ENCODE measurements at regions not wholly inside any gene's neighbourhood (a gene's known extent, or its start where the extent isn't known, plus 50 kb on each side); places are given as distances from the start of the nearest gene placed in this dataset.

DNA sequence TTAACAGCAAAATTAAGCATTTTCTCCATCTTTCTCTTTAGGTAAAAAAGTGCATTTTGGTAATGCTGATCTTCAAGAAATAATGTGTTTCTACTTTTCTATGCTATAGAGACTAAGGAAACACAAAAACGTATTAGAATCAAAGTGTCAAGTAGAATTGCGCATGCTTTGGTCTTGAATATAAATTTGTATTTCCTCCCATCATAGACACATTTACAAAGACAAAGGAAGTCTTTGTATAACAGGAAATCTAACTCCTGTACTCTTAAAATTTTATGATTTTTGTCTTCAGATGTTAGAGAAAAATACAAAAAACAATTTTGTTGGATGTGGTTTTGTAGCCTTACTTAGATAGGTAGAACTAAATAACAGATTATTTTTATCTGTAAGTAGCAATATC, 1299.4 kb downstream of the NCAM2 start:
- no peaks in the 10 kb centered on the region for H3K27me3 ChIP-seq
- no peak overlapping the region for H3K4me3 ChIP-seq
- TF ChIP-seq, protein P1, sequence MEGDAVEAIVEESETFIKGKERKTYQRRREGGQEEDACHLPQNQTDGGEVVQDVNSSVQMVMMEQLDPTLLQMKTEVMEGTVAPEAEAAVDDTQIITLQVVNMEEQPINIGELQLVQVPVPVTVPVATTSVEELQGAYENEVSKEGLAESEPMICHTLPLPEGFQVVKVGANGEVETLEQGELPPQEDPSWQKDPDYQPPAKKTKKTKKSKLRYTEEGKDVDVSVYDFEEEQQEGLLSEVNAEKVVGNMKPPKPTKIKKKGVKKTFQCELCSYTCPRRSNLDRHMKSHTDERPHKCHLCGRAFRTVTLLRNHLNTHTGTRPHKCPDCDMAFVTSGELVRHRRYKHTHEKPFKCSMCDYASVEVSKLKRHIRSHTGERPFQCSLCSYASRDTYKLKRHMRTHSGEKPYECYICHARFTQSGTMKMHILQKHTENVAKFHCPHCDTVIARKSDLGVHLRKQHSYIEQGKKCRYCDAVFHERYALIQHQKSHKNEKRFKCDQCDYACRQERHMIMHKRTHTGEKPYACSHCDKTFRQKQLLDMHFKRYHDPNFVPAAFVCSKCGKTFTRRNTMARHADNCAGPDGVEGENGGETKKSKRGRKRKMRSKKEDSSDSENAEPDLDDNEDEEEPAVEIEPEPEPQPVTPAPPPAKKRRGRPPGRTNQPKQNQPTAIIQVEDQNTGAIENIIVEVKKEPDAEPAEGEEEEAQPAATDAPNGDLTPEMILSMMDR (IDR thresholded peaks at IDR 0.05) = no peak
- TF ChIP-seq POLR2A (IDR thresholded peaks at IDR 0.05) (no peak), EP300 (IDR thresholded peaks at IDR 0.05) (no peak), POLR2AphosphoS5 (IDR thresholded peaks at IDR 0.05) (no peak)
- H3K9me3 ChIP-seq = no peaks in the 10 kb centered on the region
- H3K4me1 ChIP-seq = no peaks in the 10 kb centered on the region
- no peak overlapping the region for H3K27ac ChIP-seq
- 54 to 68% methylated on average over 2 of the region's 2 CpGs for WGBS, 2 donors
- no peak for DNase-seq
- no peak for ATAC-seq (ENCODE audit: low FRiP score in 2 of 2)
- H3K36me3 ChIP-seq = no peaks in the 10 kb centered on the region

DNA sequence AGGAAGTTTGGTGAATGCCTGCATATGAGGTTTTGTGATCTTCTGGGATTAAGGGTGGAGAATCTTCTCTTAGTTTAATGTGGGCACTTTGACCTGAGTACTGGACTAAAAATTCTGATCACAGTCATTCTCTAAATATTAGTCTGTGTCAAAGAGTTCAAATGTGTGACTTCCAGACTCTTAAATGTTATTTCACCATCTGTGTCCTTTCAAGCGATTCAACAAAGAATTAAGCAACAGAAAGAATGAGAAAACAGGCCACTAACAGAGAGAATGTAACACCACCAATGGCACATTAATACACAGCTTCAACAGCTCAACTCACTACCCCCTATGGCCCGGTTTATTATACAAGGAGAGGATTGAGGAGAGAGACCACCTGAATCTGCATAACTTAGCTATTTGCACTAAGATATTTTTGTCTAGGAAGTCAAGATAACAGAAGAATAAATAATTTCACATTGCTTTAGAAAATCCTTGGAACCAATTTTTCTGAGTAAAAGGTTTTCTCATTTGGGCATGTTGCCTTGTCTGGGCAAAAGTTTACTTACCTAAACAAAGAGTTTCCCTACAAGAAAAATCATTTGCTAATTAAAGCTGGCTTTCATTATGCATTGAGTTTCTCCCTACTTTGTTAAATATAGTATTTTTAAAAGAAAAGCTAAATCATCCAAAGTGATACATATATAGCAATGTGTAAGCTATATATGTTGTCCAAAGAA, 1313.7 kb downstream of the NCAM2 start:
- 74 to 75% methylated on average over 2 of the region's 2 CpGs for WGBS, 2 donors

DNA sequence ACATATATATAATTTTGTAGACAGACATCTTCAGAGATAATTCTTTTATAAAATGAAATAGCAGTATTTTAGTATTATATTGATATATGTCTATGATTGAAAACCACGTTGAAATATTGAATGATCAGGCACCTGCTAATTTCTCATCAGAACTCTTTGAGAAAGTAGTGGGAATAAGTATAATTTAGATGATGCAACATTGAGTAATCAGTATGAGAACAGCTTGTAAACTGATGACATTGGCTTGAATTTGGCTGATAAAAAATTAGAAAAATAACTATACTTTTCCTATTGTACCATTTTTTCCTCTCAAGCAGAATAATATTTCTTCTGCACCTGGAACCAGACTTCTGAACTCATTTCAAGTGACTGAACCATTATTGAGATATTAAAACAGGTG, 1316.8 kb downstream of the NCAM2 start:
- H3K4me3 ChIP-seq = no peak overlapping the region
- TF ChIP-seq POLR2AphosphoS5 (IDR thresholded peaks at IDR 0.05) (no peak), EP300 (IDR thresholded peaks at IDR 0.05) (no peak), POLR2A (IDR thresholded peaks at IDR 0.05) (no peak)
- TF ChIP-seq, protein P1 (IDR thresholded peaks at IDR 0.05) = no peak
- ATAC-seq (ENCODE audit: low FRiP score in 2 of 2) (no peak), DNase-seq (no peak)
- peaks cover 0 to 3% (median 0%) of the 10 kb centered on the region in 4 donors for H3K9me3 ChIP-seq
- WGBS, 2 donors = 64 to 80% methylated on average over 1 of the region's 1 CpG
- no peaks in the 10 kb centered on the region for H3K36me3 ChIP-seq
- H3K27me3 ChIP-seq = no peaks in the 10 kb centered on the region
- H3K27ac ChIP-seq = no peak overlapping the region
- H3K4me1 ChIP-seq = no peaks in the 10 kb centered on the region

More for the DNA sequence above, 1313.7 kb downstream of the NCAM2 start:
- no peak for DNase-seq
- H3K27ac ChIP-seq = no peak overlapping the region
- TF ChIP-seq POLR2AphosphoS5 (IDR thresholded peaks at IDR 0.05) = no peak
- TF ChIP-seq, protein P1 (IDR thresholded peaks at IDR 0.05) = no peak
- no peak for TF ChIP-seq POLR2A (IDR thresholded peaks at IDR 0.05)
- no peak for TF ChIP-seq EP300 (IDR thresholded peaks at IDR 0.05)
- no peaks in the 10 kb centered on the region for H3K9me3 ChIP-seq
- H3K36me3 ChIP-seq = no peaks in the 10 kb centered on the region
- no peaks in the 10 kb centered on the region for H3K4me1 ChIP-seq
- H3K4me3 ChIP-seq = no peak overlapping the region
- ATAC-seq (ENCODE audit: low FRiP score in 2 of 2) = no peak
- H3K27me3 ChIP-seq = no peaks in the 10 kb centered on the region

DNA sequence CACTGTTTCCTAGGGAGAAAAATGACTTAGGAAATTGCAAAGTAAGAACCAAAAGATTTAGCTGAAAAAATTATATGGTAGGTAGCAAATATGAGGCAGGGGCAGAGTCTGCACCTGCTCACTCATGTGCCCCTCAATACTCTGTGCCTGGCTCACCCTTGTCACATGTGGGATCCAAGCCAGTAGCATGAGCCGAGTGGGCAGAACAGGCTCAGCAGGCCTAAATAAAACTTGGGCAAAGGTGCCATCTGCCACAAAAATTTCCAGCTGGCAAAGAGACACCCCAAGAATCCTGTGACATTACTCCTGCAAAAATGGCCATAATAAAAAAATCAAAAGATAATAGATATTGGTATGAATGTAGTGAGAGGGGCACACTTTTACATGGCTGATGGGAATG, 1321.2 kb downstream of the NCAM2 start:
- no peak for TF ChIP-seq EP300 (IDR thresholded peaks at IDR 0.05)
- no peak for TF ChIP-seq POLR2A (IDR thresholded peaks at IDR 0.05)
- no peak for TF ChIP-seq POLR2AphosphoS5 (IDR thresholded peaks at IDR 0.05)
- TF ChIP-seq, protein P1 (IDR thresholded peaks at IDR 0.05) = no peak
- 87 to 93% methylated on average over 1 of the region's 1 CpG for WGBS, 2 donors
- H3K36me3 ChIP-seq = no peaks in the 10 kb centered on the region
- no peaks in the 10 kb centered on the region for H3K4me1 ChIP-seq
- DNase-seq (no peak), ATAC-seq (ENCODE audit: low FRiP score in 2 of 2) (no peak)
- H3K27me3 ChIP-seq = no peaks in the 10 kb centered on the region
- H3K4me3 ChIP-seq = no peak overlapping the region
- H3K27ac ChIP-seq = no peak overlapping the region
- H3K9me3 ChIP-seq = peaks cover 0 to 3% (median 0%) of the 10 kb centered on the region in 4 donors

DNA sequence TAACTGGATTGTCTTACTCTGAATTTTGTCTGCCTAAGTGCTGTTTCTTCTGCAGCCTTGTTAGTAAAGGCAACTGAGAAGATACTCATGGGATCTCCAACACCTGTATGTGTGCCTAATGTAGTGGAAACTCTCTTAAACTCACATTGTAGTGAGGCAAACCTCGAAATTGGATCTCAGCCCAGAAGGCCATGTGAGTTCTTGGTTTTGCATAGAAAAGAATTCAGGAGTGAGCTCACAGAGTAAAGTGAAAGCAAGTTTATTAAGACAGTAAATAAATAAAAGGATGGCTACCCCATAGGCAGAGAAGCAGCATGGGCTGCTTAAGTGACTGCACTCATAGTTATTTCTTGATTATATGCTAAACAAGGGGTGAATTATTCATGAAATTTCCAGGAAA, 1344.7 kb downstream of the NCAM2 start:
- H3K4me1 ChIP-seq = no peaks in the 10 kb centered on the region
- ATAC-seq (ENCODE audit: low FRiP score in 2 of 2) (no peak), DNase-seq (no peak)
- no peaks in the 10 kb centered on the region for H3K36me3 ChIP-seq
- TF ChIP-seq POLR2AphosphoS5 (IDR thresholded peaks at IDR 0.05) = no peak
- no peak for TF ChIP-seq EP300 (IDR thresholded peaks at IDR 0.05)
- no peak for TF ChIP-seq POLR2A (IDR thresholded peaks at IDR 0.05)
- TF ChIP-seq, protein P1 (IDR thresholded peaks at IDR 0.05) = no peak
- WGBS, 2 donors = 30 to 32% methylated on average over 1 of the region's 1 CpG
- H3K4me3 ChIP-seq = no peak overlapping the region
- peaks cover 0 to 10% (median 0%) of the 10 kb centered on the region in 4 donors for H3K9me3 ChIP-seq
- no peak overlapping the region for H3K27ac ChIP-seq
- H3K27me3 ChIP-seq = no peaks in the 10 kb centered on the region

Data from upper lobe of left lung (tissue), 6 donors.